HCT116 (cell line): ENCODE measurements at regions not wholly inside any gene's neighbourhood (a gene's known extent, or its start where the extent isn't known, plus 50 kb on each side); places are given as distances from the start of the nearest gene placed in this dataset.

Experiments used
- ATAC-seq: fragments of 200-7000 bp; cut with Tn5 transposase; 2 replicates; pipeline ENCODE4 v1.9.1; 2020; ENCODE audit warnings: mild to moderate bottlenecking, moderate library complexity
- BruUV-seq: library from RNA; stranded (reverse); fragments of 400-500 nt; replicated peaks from 2 replicates; lab custom pipeline; 2021; lab: Mats Ljungman, UMichigan
- CTCF ChIA-PET: fragments of 300-600 bp; sonication (Branson Sonifier 250); formaldehyde crosslinking; loops from one replicate; lab custom pipeline; 2021; ENCODE audit warnings: antibody characterized with exemption; lab: Charles Lee
- POLR2A ChIA-PET: fragments of 300-600, 350-600 bp; sonication (Branson Sonifier 250); formaldehyde crosslinking; loops from one replicate; lab custom pipeline; 2021; ENCODE audit warnings: antibody characterized with exemption; lab: Charles Lee
- RAD21 ChIA-PET, 2 experiments: fragments of 300-600 bp; sonication (Branson Sonifier 250); formaldehyde crosslinking; loops; one replicate each; lab custom pipeline; 2023; ENCODE audit warnings: low total read pairs in 2 of 2; ENCODE audit not compliant: uncharacterized antibody in 2 of 2, unreplicated experiment in 2 of 2, low non-redundant PET in 1 of 2; lab: Charles Lee
- DNase-seq: peaks from one replicate; pipeline ENCODE4 v3.0.0-alpha.2; 2010; ENCODE audit warnings: low read depth, low spot score
- H2AFZ ChIP-seq: fragments of 200-600 bp; shearing (Covaris generic), sonication (generic); 2 replicates; pipeline ENCODE4 v1.6.1; 2017; ENCODE audit warnings: low read depth, mixed run types, mixed read lengths, antibody characterized with exemption, low read length; ENCODE audit not compliant: poor library complexity, severe bottlenecking
- H3K27ac ChIP-seq: 2 replicates; pipeline ENCODE4 v1.5.1; 2012; ENCODE audit warnings: low read depth, low read length
- H3K27me3 ChIP-seq: fragments of 200-600 bp; sonication (generic); 2 replicates; pipeline ENCODE4 v1.6.1; 2016; ENCODE audit warnings: mixed run types, low read length, mixed read lengths; ENCODE audit not compliant: insufficient read depth
- H3K36me3 ChIP-seq, 2 experiments: fragments of 200-500 bp in 1 of 2; fragments of 200-600 bp in 1 of 2; sonication (Bioruptor generic) in 1 of 2; sonication (generic) in 1 of 2; 2 replicates each; pipeline versions ENCODE4 v1.5.1 to v1.6.1; 2014 to 2016; ENCODE audit warnings: low read length in 2 of 2, inconsistent platforms in 1 of 2, mixed read lengths in 1 of 2, mixed run types in 1 of 2; ENCODE audit not compliant: insufficient read depth in 2 of 2, control insufficient read depth in 1 of 2
- H3K4me1 ChIP-seq, 2 experiments: fragments of 200-600 bp in 1 of 2; sonication (generic) in 1 of 2; 2 replicates each; pipeline versions ENCODE4 v1.5.1 to v1.6.1; 2012 to 2017; ENCODE audit warnings: low read length in 2 of 2, inconsistent platforms in 1 of 2, mild to moderate bottlenecking in 1 of 2, mixed read lengths in 1 of 2, mixed run types in 1 of 2, moderate library complexity in 1 of 2; ENCODE audit not compliant: insufficient read depth in 2 of 2, control insufficient read depth in 1 of 2
- H3K4me2 ChIP-seq: fragments of 200-600 bp; sonication (generic); 2 replicates; pipeline ENCODE4 v1.6.1; 2017; ENCODE audit warnings: mixed run types, low read length, mixed read lengths
- H3K4me3 ChIP-seq, 2 experiments: fragments of 200-600 bp in 1 of 2; sonication (generic) in 1 of 2; replicated peaks in 1 of 2; 2 replicates each; pipeline ENCODE4 v1.5.1; 2011 to 2016; ENCODE audit warnings: low read length in 2 of 2, control low read depth in 1 of 2, low read depth in 1 of 2, mild to moderate bottlenecking in 1 of 2, mixed read lengths in 1 of 2, mixed run types in 1 of 2
- H3K79me2 ChIP-seq: fragments of 200-600 bp; sonication (generic); 2 replicates; pipeline ENCODE4 v1.6.1; 2017; ENCODE audit warnings: mild to moderate bottlenecking, mixed run types, low read length, moderate library complexity, mixed read lengths; ENCODE audit not compliant: insufficient read depth
- H3K9ac ChIP-seq: fragments of 200-600 bp; sonication (generic); 2 replicates; pipeline ENCODE4 v1.6.1; 2016; ENCODE audit warnings: low read length, mixed read lengths
- H3K9me2 ChIP-seq: fragments of 200-600 bp; sonication (generic), shearing (Covaris generic); 2 replicates; pipeline ENCODE4 v1.6.1; 2017; ENCODE audit warnings: mixed run types, mild to moderate bottlenecking, moderate library complexity; ENCODE audit not compliant: insufficient read depth
- H3K9me3 ChIP-seq, 2 experiments: fragments of 200-500 bp in 1 of 2; fragments of 200-600 bp in 1 of 2; sonication (Bioruptor generic) in 1 of 2; sonication (generic) in 1 of 2; 2 replicates each; pipeline ENCODE4 v1.6.1; 2014 to 2017; ENCODE audit warnings: low read length in 2 of 2, mixed read lengths in 2 of 2, inconsistent platforms in 1 of 2, low read depth in 1 of 2, mild to moderate bottlenecking in 1 of 2, mixed run types in 1 of 2, moderate library complexity in 1 of 2; ENCODE audit not compliant: control insufficient read depth in 1 of 2, insufficient read depth in 1 of 2
- H4K20me1 ChIP-seq: fragments of 200-600 bp; sonication (generic), shearing (Covaris generic); 2 replicates; pipeline ENCODE4 v1.6.1; 2017; ENCODE audit warnings: mixed run types, mild to moderate bottlenecking, moderate library complexity; ENCODE audit not compliant: insufficient read depth
- CBX3 ChIP-seq: IDR thresholded peaks from 2 replicates; pipeline ENCODE4 v1.6.1; 2012; ENCODE audit warnings: low read depth
- CEBPB ChIP-seq: IDR thresholded peaks from 2 replicates; pipeline ENCODE4 v1.6.1; 2012; ENCODE audit warnings: low read depth
- EGR1 ChIP-seq: IDR thresholded peaks from 2 replicates; pipeline ENCODE4 v1.6.1; 2012; ENCODE audit warnings: low read depth
- ELF1 ChIP-seq: IDR thresholded peaks from 2 replicates; pipeline ENCODE4 v1.6.1; 2012; ENCODE audit warnings: low read depth, borderline replicate concordance
- EZH2 ChIP-seq: fragments of 200-600 bp; sonication (generic); IDR thresholded peaks from 2 replicates; pipeline ENCODE4 v1.6.1; 2017; ENCODE audit warnings: antibody characterized with exemption, mixed run types
- MAX ChIP-seq: IDR thresholded peaks from 2 replicates; pipeline ENCODE4 v1.6.1; 2012
- POLR2A ChIP-seq: IDR thresholded peaks from 2 replicates; pipeline ENCODE4 v1.7.0; 2011; ENCODE audit warnings: borderline replicate concordance; ENCODE audit not compliant: insufficient read depth, insufficient read length; ENCODE audit errors: extremely low read depth
- POLR2AphosphoS5 ChIP-seq: IDR thresholded peaks from 2 replicates; pipeline ENCODE4 v1.6.1; 2011; ENCODE audit warnings: mild to moderate bottlenecking, low read depth, low read length, moderate library complexity
- RAD21 ChIP-seq: IDR thresholded peaks from 2 replicates; pipeline ENCODE4 v1.6.1; 2012; ENCODE audit warnings: low read depth, mild to moderate bottlenecking
- SIN3A ChIP-seq: IDR thresholded peaks from 2 replicates; pipeline ENCODE4 v1.6.1; 2012; ENCODE audit warnings: low read depth
- SP1 ChIP-seq: IDR thresholded peaks from 2 replicates; pipeline ENCODE4 v1.6.1; 2012; ENCODE audit warnings: low read depth
- SRF ChIP-seq: IDR thresholded peaks from 2 replicates; pipeline ENCODE4 v1.6.1; 2012; ENCODE audit warnings: low read depth
- TCF7L2 ChIP-seq: IDR thresholded peaks from 2 replicates; pipeline ENCODE4 v1.7.0; 2011; ENCODE audit warnings: borderline replicate concordance, inconsistent platforms; ENCODE audit not compliant: insufficient read depth, insufficient read length; ENCODE audit errors: extremely low read depth
- YY1 ChIP-seq: IDR thresholded peaks from 2 replicates; pipeline ENCODE4 v1.6.1; 2011; ENCODE audit warnings: low read length, low read depth, moderate library complexity, mild to moderate bottlenecking; ENCODE audit not compliant: insufficient replicate concordance; ENCODE audit errors: extremely low read depth
- ZFX ChIP-seq: fragments of 450-650 bp; IDR thresholded peaks from 2 replicates; pipeline ENCODE4 v1.6.1; 2017
- intact Hi-C: fragments of 100-400 bp; cut with micrococcal nuclease; formaldehyde crosslinking; loops from 2 replicates; pipeline ENCODE4 v1.10.0; 2022
- TF ChIP-seq, protein P1 (sequence below), 3 experiments: fragments of 200-600 bp in 1 of 3; sonication (generic) in 1 of 3; IDR thresholded peaks in 2 of 3; conservative IDR thresholded peaks in 1 of 3; 2 replicates each; pipeline ENCODE4 v1.5.1; 2012 to 2017; ENCODE audit warnings: low read depth in 2 of 3, low read length in 2 of 3, antibody characterized with exemption in 1 of 3, borderline replicate concordance in 1 of 3, control low read depth in 1 of 3, mild to moderate bottlenecking in 1 of 3, mixed read lengths in 1 of 3, mixed run types in 1 of 3, moderate library complexity in 1 of 3; ENCODE audit not compliant: insufficient read depth in 1 of 3
- TF ChIP-seq, protein P2 (sequence below): IDR thresholded peaks from 2 replicates; pipeline ENCODE4 v1.6.1; 2011; ENCODE audit warnings: mild to moderate bottlenecking, low read length, moderate library complexity; ENCODE audit not compliant: insufficient replicate concordance; ENCODE audit errors: extremely low read depth

GRCh38 chr1:208584167-208584755 is 340.1 kb upstream of the PLXNA2 start:
- Histone ChIP-seq H3K27ac (no peak overlapping the region), H3K36me3 (no peaks in the 10 kb centered on the region), H2AFZ (no peak overlapping the region), H3K4me1 (no peaks in the 10 kb centered on the region), H3K27me3 (peaks cover 6% of the 10 kb centered on the region; the same call in 1 of the 2 replicates), H4K20me1 (no peaks in the 10 kb centered on the region), H3K79me2 (no peaks in the 10 kb centered on the region), H3K4me3 (no peak overlapping the region), H3K9me2 (no peaks in the 10 kb centered on the region), H3K4me2 (no peak overlapping the region), H3K9me3 (no peaks in the 10 kb centered on the region), H3K9ac (no peak overlapping the region)
- DNase-seq, result no peak
- RAD21 ChIA-PET, result no interaction called here
- BruUV-seq, result no TSS peak
- intact Hi-C loops, result no loop called here
- TF ChIP-seq CBX3 (no peak), ZFX (no peak), ELF1 (no peak), TCF7L2 (no peak), YY1 (no peak), SRF (no peak), SP1 (no peak), RAD21 (no peak), EZH2 (no peak), SIN3A (no peak), CEBPB (no peak), POLR2A (no peak), MAX (no peak), POLR2AphosphoS5 (no peak), EGR1 (no peak)
- TF ChIP-seq, protein P1, sequence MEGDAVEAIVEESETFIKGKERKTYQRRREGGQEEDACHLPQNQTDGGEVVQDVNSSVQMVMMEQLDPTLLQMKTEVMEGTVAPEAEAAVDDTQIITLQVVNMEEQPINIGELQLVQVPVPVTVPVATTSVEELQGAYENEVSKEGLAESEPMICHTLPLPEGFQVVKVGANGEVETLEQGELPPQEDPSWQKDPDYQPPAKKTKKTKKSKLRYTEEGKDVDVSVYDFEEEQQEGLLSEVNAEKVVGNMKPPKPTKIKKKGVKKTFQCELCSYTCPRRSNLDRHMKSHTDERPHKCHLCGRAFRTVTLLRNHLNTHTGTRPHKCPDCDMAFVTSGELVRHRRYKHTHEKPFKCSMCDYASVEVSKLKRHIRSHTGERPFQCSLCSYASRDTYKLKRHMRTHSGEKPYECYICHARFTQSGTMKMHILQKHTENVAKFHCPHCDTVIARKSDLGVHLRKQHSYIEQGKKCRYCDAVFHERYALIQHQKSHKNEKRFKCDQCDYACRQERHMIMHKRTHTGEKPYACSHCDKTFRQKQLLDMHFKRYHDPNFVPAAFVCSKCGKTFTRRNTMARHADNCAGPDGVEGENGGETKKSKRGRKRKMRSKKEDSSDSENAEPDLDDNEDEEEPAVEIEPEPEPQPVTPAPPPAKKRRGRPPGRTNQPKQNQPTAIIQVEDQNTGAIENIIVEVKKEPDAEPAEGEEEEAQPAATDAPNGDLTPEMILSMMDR (IDR thresholded peaks at IDR 0.05 in 2 of 3, conservative IDR thresholded peaks at IDR 0.05 in 1 of 3; ENCODE audit: borderline replicate concordance in 1 of 3, insufficient read depth in 1 of 3, low read depth in 2 of 3, low read length in 2 of 3), result no peak
- TF ChIP-seq, protein P2, sequence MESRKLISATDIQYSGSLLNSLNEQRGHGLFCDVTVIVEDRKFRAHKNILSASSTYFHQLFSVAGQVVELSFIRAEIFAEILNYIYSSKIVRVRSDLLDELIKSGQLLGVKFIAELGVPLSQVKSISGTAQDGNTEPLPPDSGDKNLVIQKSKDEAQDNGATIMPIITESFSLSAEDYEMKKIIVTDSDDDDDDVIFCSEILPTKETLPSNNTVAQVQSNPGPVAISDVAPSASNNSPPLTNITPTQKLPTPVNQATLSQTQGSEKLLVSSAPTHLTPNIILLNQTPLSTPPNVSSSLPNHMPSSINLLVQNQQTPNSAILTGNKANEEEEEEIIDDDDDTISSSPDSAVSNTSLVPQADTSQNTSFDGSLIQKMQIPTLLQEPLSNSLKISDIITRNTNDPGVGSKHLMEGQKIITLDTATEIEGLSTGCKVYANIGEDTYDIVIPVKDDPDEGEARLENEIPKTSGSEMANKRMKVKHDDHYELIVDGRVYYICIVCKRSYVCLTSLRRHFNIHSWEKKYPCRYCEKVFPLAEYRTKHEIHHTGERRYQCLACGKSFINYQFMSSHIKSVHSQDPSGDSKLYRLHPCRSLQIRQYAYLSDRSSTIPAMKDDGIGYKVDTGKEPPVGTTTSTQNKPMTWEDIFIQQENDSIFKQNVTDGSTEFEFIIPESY, result no peak
- no peak for ATAC-seq
- POLR2A ChIA-PET, result no interaction called here
- CTCF ChIA-PET, result no interaction called here
